ENCODE measurements at regions not wholly inside any gene's neighbourhood (a gene's known extent, or its start where the extent isn't known, plus 50 kb on each side); places are given as distances from the start of the nearest gene placed in this dataset.

- no peaks in the 10 kb centered on the region for H3K36me3 ChIP-seq (ENCODE audit: control insufficient read depth in 2 of 2, insufficient read depth in 2 of 2, low read length in 1 of 2)
- in situ Hi-C loops (cut with MboI) (no loop called here), intact Hi-C loops (cut with micrococcal nuclease; ENCODE audit: unreplicated experiment) (no loop called here)
- H4K20me1 ChIP-seq (ENCODE audit: control insufficient read depth, insufficient read depth) = no peaks in the 10 kb centered on the region
- H3K9me3 ChIP-seq (replicated peaks; ENCODE audit: control insufficient read depth, insufficient read depth, low read length) = no peaks in the 10 kb centered on the region
- no peak overlapping the region for H3K4me3 ChIP-seq
- ATAC-seq (no peak), DNase-seq (ENCODE audit: low read depth, low spot score) (no peak), FAIRE-seq (no peak)
- no peaks in the 10 kb centered on the region for H3K79me2 ChIP-seq (ENCODE audit: control insufficient read depth, insufficient read depth, low read length)
- ChIA-PET POLR2A (no interaction called here), RAD21 (ENCODE audit: unreplicated experiment) (no interaction called here), CTCF (no interaction called here), SMC1A (ENCODE audit: uncharacterized antibody, unreplicated experiment) (no interaction called here)
- 0% methylated on average over 5 of the region's 5 CpGs for WGBS (ENCODE audit: insufficient coverage, insufficient replicate concordance, low lambda C conversion rate, missing lambda C conversion rate)
- H3K27ac ChIP-seq (ENCODE audit: control insufficient read depth, insufficient read depth) = no peak overlapping the region
- TF ChIP-seq SREBF1 (IDR thresholded peaks at IDR 0.05; ENCODE audit: low read length) = no peak
- no peak for TF ChIP-seq HDAC6 (IDR thresholded peaks at IDR 0.05; ENCODE audit: unreplicated experiment)
- no peak for TF ChIP-seq FOXM1 (IDR thresholded peaks at IDR 0.05; ENCODE audit: low read depth, low read length)
- no peak for TF ChIP-seq CBX3 (IDR thresholded peaks at IDR 0.05; ENCODE audit: borderline replicate concordance, low read depth)
- no peak for TF ChIP-seq MXI1 (IDR thresholded peaks at IDR 0.05; ENCODE audit: low read depth, low read length)
- TF ChIP-seq NR2F1 (conservative IDR thresholded peaks at IDR 0.05) = no peak
- no peak for TF ChIP-seq RCOR1 (conservative IDR thresholded peaks at IDR 0.05; ENCODE audit: low read depth, low read length)
- TF ChIP-seq WRNIP1 (IDR thresholded peaks at IDR 0.05; ENCODE audit: borderline replicate concordance, low read depth, low read length) = no peak
- TF ChIP-seq HCFC1 (IDR thresholded peaks at IDR 0.05; ENCODE audit: low read length) = no peak
- no peak for TF ChIP-seq CREM (IDR thresholded peaks at IDR 0.05; ENCODE audit: low read depth)
- no peak for TF ChIP-seq SMARCA5 (IDR thresholded peaks at IDR 0.05)
- TF ChIP-seq JUND (IDR thresholded peaks at IDR 0.05; ENCODE audit: low read depth, low read length) = no peak
- no peak for TF ChIP-seq MTA3 (IDR thresholded peaks at IDR 0.05; ENCODE audit: borderline replicate concordance, low read length)
- no peak for TF ChIP-seq EGR1 (IDR thresholded peaks at IDR 0.05; ENCODE audit: borderline replicate concordance in 1 of 2, low read depth in 2 of 2, low read length in 2 of 2)
- no peak for TF ChIP-seq BCLAF1 (IDR thresholded peaks at IDR 0.05)
- H3K4me2 ChIP-seq (ENCODE audit: control insufficient read depth, insufficient read depth) = no peak overlapping the region
- no peak overlapping the region for H3K9ac ChIP-seq (ENCODE audit: control insufficient read depth, insufficient read depth, low read length)
- H3K27me3 ChIP-seq (replicated peaks in 1 of 2; ENCODE audit: control insufficient read depth in 2 of 2, insufficient read depth in 2 of 2, low read length in 1 of 2) = no peaks in the 10 kb centered on the region
- no TSS peak for BruUV-seq (replicated peaks)
- H2AFZ ChIP-seq (ENCODE audit: control insufficient read depth, low read depth, low read length) = no peak overlapping the region
- H3K4me1 ChIP-seq (ENCODE audit: control insufficient read depth, insufficient read depth, low read length) = no peaks in the 10 kb centered on the region
Measured at GRCh38 chr4:106762666-106763443, 273.3 kb downstream of the DKK2 start.
